ENCODE measurements at regions not wholly inside any gene's neighbourhood (a gene's known extent, or its start where the extent isn't known, plus 50 kb on each side); places are given as distances from the start of the nearest gene placed in this dataset.

GRCh38 chr13:27730191-27730590 lies 62.1 kb upstream of the GSX1 start:
- ATAC-seq (no peak), DNase-seq (no peak)
- H3K27ac ChIP-seq = no peak overlapping the region
- intact Hi-C loops (cut with DNase I) = no loop called here
- TF ChIP-seq CTCF (IDR thresholded peaks at IDR 0.05) = no peak
- H3K4me1 ChIP-seq = no peaks in the 10 kb centered on the region
- H3K9me3 ChIP-seq = no peaks in the 10 kb centered on the region
- no peaks in the 10 kb centered on the region for H3K27me3 ChIP-seq (ENCODE audit: insufficient read depth in 3 of 3, low read length in 2 of 3)
- no peak overlapping the region for H3K4me3 ChIP-seq
- 76 to 78% (median 77%) methylated on average over 6 of the region's 6 CpGs for WGBS, 3 donors
- H3K36me3 ChIP-seq (ENCODE audit: insufficient read depth in 1 of 2, low read depth in 1 of 2) = no peaks in the 10 kb centered on the region
